HG02870 (cell line): ENCODE measurements at regions not wholly inside any gene's neighbourhood (a gene's known extent, or its start where the extent isn't known, plus 50 kb on each side); places are given as distances from the start of the nearest gene placed in this dataset.
"Not testable (repeated sequence)": the region's sequence is repeated elsewhere in the genome, so short reads cannot be mapped to it uniquely, and the experiment has no call there.

Experiments
- ATAC-seq: cut with Tn5 transposase; IDR thresholded peaks from one replicate; pipeline ENCODE4 v1.9.1; 2021; ENCODE audit warnings: mild to moderate bottlenecking, moderate library complexity; ENCODE audit not compliant: unreplicated experiment

GRCh38 chr10:108082596-108082995, 918.1 kb upstream of the SORCS1 start:
- no peak for ATAC-seq

- ATAC-seq = no peak
Measured at GRCh38 chr10:108078263-108078662, 913.8 kb upstream of the SORCS1 start.

GRCh38 chr10:108072466-108072865, 908.0 kb upstream of the SORCS1 start:
- no peak for ATAC-seq

- ATAC-seq = no peak
Measured at GRCh38 chr10:108070789-108071188, 906.3 kb upstream of the SORCS1 start.

GRCh38 chr10:108069096-108069495, 904.6 kb upstream of the SORCS1 start:
- ATAC-seq = no peak

GRCh38 chr10:108064746-108065260, 900.3 kb upstream of the SORCS1 start:
- no peak for ATAC-seq

GRCh38 chr10:108060246-108060645, 895.7 kb upstream of the SORCS1 start:
- no peak for ATAC-seq

GRCh38 chr10:108055506-108055905, 891.0 kb upstream of the SORCS1 start:
- ATAC-seq = no peak

GRCh38 chr10:108052981-108053380, 888.5 kb upstream of the SORCS1 start:
- no peak for ATAC-seq

- ATAC-seq = no peak
Measured at GRCh38 chr10:108051218-108051617, 886.7 kb upstream of the SORCS1 start.

GRCh38 chr10:108050626-108051025, 886.1 kb upstream of the SORCS1 start:
- no peak for ATAC-seq

- no peak for ATAC-seq
Measured at GRCh38 chr10:108049668-108050067, 885.2 kb upstream of the SORCS1 start.

GRCh38 chr10:108048898-108049297, 884.4 kb upstream of the SORCS1 start:
- ATAC-seq = no peak

GRCh38 chr10:108039821-108040584, 875.5 kb upstream of the SORCS1 start:
- ATAC-seq = no peak

GRCh38 chr10:108037061-108037460, 872.6 kb upstream of the SORCS1 start:
- no peak for ATAC-seq

GRCh38 chr10:108036265-108036664, 871.8 kb upstream of the SORCS1 start:
- no peak for ATAC-seq

GRCh38 chr10:108034829-108035228, 870.3 kb upstream of the SORCS1 start:
- ATAC-seq = no peak

- ATAC-seq = not testable (repeated sequence)
Measured at GRCh38 chr10:108033518-108033917, 869.0 kb upstream of the SORCS1 start.

GRCh38 chr10:108031505-108031904, 867.0 kb upstream of the SORCS1 start:
- ATAC-seq = no peak

GRCh38 chr10:108014902-108015177, 850.3 kb upstream of the SORCS1 start:
- ATAC-seq = peak; percentile 76

GRCh38 chr10:108014145-108014901, 849.8 kb upstream of the SORCS1 start:
- no peak for ATAC-seq

GRCh38 chr10:108005627-108006026, 841.1 kb upstream of the SORCS1 start:
- ATAC-seq = no peak
